ENCODE measurements at regions not wholly inside any gene's neighbourhood (a gene's known extent, or its start where the extent isn't known, plus 50 kb on each side); places are given as distances from the start of the nearest gene placed in this dataset.

DNA sequence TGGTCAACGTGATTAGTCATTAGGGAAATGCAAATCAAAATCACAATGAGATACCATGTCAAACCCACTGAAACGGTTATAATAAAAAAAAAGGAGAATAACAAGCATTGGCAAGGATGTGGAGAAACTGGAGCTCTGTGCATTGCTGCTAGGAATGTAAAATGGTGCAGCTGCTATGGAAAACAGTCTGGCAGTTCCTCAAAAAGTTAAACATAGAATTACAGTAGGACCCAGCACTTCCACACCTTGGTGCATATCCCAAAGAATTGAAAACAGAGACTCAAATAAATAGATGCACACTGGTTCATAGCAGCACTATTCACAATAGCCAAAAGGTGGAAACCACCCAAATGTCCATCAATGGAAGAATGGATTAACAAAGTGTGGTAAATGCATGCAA is 201.5 kb upstream of the TUT7 start:
- TF ChIP-seq CTCF (IDR thresholded peaks at IDR 0.05; ENCODE audit: low read length) (no peak), EZH2 (IDR thresholded peaks at IDR 0.05; ENCODE audit: borderline replicate concordance, low read length) (no peak)

All from OCI-LY1 (cell line).